ENCODE measurements at regions not wholly inside any gene's neighbourhood (a gene's known extent, or its start where the extent isn't known, plus 50 kb on each side); places are given as distances from the start of the nearest gene placed in this dataset.
"Not testable (repeated sequence)": the region's sequence is repeated elsewhere in the genome, so short reads cannot be mapped to it uniquely, and the experiment has no call there.

DNA sequence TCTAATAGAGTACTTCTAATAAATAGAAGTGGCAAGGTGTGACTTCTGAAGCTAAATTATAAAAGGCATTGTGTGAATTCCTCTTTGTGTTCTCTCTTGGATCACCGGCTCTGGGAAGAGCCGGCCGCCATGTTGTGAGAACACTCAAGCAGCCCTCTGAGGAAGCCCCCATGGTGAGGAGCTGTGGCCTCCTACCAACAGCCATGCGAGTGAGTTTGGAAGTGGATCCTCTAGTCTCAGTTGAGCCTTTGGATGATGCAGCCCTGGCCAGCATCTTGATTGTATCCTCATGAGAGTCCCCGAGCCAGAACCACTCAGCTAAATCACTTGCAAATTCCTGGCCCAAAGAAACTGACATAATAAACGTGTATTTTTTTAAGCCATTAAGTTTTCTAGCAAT lies 94.5 kb upstream of the CARD11 start:
- no peak for DNase-seq

DNA sequence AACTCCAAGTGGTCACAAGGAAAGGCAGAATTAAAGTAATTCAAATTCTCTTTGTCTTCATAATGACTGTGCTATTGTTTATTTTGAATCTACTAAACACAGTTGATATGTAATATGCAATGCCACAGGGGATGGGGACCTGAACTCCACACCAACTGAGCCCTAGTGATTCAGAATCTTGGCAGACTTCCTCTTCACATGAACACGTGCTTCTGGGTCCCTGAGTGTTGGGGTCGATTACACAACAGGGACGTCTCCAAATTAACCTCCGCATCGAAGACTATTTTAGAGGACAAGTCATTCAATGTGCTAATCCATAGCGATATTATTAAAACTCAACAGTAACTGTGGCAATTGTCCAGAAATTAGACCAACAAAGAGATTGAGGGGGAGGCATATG lies 95.3 kb upstream of the CARD11 start:
- no peak for DNase-seq

DNA sequence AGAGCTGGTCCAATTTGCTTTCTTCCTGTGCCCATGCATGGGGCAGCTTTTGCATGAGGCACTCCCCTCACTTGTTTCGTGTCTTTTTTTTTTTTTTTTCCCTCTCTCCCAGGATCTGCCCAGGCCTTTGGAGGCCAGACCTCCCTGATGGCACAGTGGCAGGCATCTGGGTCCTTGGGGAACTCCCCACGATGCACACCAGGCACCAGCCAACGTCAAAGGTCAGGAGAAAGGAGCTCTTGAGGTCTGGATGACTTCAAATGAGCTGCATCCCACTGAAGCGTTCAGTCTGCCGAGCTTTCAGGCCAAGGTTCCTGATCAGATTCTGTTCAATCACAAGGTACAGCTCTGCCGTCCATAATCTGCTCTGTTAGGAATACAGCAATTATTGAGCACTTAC lies 97.2 kb upstream of the CARD11 start:
- DNase-seq = no peak

DNA sequence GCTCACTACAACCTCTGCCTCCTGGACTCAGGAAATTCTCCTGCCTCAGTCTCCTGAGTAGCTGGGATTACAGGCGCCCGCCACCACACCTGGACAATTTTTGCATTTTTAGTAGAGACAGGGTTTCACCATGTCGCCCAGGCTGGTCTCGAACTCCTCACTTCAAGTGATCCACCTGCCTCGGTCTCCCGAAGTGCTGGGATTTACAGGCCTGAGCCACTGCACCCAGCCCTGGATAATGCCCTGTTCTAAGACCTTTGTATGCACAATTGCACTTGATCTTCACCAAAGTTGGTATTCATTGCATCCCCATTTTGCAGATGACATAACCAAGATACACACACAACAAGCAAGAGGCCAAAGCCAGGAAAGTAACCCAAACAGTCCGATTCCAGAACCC lies 97.7 kb upstream of the CARD11 start:
- DNase-seq = no peak

DNA sequence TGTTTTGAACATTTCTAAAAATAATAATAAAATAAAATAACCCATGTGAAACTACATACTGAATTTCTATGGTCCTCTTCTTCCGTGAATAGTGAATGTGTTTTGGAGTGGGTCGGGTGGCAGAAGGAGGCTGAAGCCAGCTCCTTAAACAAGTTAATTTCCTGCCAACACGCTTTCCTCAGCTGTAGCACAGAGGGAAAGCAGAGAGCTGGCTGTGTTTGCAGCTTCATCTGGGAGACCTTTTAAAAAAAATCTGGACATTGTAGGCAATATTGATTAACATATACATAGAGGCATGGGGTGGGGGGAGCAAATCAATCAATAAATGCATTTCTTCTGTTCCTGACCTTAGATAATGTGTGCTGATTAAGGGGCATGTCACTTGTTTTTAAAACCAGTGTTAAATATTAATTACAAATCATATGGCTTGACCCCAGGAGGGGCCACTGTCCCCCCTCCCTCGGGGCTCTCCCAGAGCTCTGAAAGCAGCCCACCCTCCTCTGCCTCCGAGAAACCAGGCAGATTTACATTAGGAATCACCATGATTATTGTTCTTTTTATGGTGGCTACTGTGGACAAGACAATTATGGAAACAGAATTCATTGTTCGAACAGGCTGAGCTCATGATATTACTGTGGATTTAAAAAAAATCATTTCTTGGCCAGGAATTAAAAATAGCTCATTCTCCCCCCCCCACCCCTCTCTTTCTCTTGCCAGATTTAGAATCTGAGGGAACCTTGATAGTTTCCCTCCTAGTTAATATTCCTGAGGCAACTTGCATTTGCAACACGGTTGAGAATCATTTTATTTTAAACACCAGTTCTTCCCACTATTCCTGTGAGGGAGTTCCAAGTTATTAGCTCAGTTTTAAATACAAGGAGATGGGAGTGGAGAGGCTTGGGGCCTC lies 100.5 kb upstream of the CARD11 start:
- no peak for DNase-seq

DNA sequence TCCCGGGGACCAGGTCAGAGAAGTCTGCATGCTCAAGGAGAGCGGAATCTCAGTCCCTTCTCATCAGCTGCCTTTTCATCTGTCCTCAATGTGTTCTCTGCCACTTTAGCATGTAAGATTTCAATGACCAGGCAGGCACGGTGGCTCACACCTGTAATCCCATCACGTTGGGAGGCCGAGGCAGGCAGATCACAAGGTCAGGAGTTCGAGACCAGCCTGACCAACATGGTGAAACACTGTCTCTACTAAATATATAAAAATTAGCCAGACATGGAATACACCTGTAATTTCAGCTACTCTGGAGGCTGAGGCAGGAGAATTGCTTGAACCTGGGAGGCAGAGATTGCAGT lies 101.1 kb upstream of the CARD11 start:
- DNase-seq = not testable (repeated sequence)

DNA sequence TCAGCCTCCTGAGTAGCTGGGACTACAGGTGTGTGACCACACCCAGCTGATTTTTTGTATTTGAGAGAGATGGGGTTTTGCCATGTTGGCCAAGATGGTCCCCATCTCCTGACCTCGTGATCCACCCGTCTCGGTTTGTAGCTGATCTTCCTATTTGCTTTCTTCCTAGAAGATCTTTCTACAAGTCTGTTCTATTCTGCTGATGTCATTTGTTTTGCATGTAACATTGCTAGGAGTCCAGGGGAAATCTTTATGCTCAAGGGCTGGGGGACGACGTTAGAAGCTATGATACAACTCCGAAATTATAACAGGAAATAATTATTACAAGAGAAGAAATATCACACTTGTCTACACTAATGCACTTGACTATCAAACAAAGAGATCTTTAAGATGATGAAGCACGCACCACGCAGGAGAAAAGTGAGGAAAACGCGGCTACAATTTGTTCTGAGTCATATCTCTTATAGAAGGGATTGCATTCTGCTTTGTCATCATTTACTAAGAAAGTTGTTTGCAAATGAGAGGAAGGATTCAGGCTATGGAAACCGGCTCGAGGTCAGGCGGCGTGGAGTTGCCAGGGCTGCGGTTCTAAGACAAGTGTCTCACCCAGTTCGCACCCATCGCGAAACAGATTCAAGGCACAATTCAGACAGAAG lies 103.0 kb upstream of the CARD11 start:
- DNase-seq = no peak

DNA sequence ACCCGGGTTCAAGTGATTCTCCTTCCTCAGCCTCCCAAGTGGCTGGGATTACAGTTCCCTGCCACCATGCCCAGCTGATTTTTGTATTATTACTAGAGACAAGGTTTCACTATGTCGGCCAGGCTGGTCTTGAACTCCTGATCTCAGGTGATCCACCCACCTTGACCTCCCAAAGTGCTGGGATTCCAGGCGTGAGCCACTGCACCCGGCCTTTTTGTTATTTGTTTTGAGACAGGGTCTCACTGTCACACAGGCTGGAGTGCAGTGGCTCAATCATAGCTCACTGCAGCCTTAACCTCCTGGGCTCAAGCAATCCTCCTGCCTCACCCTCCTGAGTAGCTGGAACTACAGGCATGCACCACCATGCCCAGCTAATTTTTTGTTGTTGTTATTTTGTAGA lies 104.8 kb upstream of the CARD11 start:
- DNase-seq = not testable (repeated sequence)

DNA sequence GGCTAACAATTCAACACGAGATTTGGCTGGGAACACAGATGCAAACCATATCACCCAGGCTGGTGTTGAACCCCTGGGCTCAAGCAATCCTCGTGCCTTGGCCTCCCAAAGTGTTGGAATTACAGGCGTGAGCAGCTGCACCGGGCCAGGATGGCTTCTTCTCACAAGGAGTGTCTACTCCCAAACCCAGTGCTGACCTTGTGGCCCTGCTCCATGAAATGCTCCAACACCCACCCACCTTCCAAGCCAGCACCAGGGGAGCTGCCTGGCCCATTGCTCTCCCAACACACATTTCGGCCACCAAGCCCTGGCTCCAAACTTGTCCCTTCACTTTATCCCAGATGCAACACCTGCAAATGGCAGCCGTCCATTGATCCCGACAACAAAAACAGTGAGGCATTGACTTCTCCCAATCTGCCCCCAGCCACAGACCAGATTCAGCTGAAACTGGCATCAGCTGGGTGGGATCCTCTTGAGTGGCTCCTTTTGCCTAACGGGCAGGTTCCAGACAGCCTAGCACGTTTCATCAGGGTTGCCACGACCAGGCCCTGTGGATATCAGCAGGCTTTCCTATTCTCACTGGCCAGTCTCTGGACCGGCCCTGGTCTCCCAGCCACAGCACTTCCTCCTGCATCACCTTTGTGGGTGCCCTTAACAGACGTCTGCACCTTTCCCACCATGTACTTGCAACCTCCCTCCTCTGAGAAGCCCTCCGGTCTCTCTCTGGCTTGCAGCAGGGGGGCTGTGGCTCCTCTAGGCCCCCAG lies 105.7 kb upstream of the CARD11 start:
- DNase-seq = no peak

DNA sequence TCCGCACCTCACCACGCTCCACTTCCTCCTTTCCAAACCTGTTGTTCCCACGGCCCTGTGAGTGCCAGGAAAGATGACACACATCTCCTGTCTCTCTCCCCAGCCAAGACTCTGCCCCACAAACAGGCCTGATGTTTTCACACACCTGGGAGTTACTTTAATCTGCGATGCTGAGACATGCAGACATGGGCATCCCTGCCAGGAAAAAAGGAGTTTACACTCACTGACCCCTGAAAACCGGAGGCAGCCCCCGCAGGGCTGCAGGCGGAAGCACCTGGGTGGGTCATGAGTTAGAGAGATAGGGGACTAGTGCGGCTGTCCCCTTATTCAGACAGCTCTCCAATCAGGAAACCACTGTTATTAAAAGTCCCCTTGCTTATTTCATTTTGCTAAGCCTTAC lies 106.4 kb upstream of the CARD11 start:
- no peak for DNase-seq

DNA sequence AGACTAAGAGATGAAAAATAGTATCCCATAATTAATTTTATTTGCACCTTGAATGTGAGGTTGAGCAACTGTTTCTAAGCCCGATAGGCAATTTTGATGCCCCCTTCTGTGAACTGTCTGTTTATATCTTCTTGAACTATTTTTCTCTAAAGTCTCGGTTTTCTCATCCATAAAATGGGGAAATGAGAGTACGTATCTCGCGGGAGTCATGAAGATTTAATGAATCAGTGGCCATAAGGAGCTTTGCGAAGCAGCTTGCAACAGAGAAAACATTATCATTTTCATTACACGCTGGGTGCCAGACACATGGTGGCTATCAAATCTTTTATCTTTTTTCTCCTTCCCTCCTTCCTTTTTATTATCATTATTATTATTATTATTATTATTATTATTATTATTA lies 108.1 kb upstream of the CARD11 start:
- DNase-seq = no peak

DNA sequence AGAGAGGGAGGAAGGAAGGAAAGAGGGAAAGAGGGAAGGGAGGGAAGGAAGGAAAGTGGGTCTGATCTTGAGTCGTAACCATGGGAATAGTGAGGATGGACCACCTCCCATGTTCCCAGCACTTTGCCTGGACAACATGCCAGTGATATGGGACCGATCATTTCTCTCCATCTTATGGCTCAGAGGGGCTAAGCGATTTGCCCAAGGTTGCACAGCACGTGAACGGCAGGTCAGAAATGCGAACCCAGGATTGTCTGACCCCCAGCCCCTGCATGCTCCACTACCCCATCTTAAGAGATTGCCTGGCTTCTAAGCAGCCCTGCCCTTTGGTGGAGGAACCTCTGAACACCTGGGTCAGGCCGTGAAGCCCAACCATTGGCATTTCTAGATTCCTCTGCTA lies 109.0 kb upstream of the CARD11 start:
- no peak for DNase-seq

DNA sequence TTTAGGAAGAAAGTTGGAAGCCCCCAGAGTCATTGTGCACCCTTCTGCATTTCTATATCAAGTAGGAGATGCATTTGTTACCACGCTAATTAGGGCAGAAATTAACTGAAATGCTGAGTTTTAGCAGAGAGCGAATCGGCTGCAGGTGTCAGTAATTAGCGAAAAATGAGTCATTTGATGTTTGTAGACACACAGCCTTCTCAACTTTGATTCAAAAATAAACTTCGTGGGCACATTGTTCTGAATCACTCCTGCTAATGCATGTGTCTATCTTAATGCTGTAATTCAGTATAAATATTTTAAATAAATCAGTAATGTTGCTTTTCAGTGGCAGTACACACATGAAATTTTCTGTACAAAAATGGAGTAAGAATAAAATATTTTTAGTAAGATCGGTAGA lies 109.5 kb upstream of the CARD11 start:
- DNase-seq = no peak

DNA sequence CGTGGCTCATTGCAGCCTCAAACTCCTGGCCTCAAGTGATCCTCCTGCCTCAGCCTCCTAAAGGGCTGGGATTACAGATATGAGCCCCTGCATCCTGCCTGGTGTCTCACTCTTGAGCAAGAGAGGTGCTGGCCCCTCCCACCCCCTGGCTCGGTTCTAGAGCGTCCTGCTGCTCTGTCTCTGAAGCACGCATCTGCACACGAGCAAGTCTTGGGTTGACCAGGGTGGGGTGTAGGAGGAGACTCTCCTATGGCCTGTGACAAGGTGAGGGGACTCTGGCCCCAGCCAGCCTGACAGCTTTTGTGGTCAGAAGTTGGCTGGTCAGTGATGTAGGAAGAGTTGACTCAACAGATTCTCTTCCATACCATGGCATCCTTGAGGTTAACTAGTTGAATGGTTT lies 110.7 kb upstream of the CARD11 start:
- DNase-seq = no peak

DNA sequence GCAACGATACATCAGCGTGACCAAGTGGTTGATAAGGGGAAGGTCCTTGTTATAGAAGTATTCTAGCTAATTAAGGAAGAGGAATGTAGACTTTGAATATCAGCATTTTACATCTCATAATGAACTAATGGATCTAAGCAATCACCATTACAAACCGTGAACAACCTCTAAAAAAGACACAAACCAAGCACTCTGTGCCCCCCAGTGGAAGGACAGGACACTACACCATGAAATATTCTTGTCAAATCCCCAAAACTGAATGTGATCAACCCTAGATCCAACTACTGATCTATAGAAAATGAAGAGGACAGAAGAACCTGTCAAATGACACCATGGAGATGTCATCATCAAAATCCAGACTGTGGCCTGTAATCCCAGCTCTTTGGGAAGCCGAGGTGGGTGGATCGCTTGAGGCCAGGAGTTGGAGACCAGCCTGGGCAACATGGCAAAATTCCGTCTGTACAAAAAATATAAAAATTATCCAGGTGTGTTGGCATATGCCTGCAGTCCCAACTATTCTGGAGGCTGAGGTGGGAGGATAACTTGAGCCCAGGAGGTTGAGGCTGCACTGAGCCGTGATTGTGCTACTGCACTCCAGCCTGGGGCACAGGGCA lies 111.3 kb upstream of the CARD11 start:
- DNase-seq = peak; percentile 20 to 70

DNA sequence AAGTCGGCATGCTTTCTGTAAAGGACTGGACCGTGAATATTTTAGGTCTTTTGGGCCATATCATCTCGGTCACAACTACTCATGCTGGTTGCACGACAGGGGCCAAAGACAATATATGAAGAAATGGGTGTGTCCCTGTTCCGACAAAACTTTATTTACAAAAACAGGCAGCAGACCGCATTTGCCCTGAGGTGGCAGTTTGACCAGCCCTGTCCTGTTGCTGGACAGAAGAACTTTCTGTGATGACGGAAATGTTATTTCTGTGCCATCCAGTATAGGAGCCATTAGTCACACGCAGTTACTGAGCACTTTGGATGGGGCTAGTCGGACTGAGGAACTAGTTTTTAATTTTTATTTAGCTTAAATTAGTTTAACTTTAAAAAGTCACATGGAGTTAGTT lies 112.8 kb upstream of the CARD11 start:
- no peak for DNase-seq

DNA sequence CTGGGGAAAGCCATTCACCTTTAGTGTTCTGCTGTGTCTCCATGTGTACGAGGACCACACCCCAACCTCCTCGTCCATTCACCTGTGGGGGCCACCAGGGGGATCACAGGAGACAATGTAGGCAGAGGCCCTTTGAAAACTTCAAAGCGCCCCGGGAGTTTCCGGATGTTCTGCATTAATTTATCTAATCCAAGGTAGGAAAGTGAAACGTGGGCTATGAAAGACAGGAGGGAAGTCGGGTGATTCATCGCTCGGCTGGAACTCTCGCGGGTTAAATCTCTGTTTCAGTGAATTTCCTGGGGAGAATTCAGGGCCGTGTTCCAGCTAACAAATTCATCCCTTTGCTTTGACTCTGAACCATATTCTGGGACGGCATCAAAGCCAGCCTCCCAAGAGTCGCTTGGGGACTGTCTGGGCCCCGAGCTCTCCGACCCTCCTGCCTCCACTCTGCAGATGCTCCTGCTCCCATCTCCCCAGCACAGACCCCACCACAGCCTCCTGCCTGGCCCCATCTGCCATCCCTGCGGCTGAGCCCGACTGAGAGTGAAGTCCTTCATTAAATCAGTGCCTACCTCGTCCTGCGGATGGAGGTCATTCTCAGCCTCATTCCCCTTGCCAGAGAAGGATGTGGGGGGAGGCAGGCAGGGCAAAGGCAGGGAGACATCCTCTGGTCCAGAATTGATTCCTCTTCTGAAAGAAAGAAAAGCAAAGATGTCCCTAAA lies 114.1 kb upstream of the CARD11 start:
- DNase-seq = no peak

DNA sequence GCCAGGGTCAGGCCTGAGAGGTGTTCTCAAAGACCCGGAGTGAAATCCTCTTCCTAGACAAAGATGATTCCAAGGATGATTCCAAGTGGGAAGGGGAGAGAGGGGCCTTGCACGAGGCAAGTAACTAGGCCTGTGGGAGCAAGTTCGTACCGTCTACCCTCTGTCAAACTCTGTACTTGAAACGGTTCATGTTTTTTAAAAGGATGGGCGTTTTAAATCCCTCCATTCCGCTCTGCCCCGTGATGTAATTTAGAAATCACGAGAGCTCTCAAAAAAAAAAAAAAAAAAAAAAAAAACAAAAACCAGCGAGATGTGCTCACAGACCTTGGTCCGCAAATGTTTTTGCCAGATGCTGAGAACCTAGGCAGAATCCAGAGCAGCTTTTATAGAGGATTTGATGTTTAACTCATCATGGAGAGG lies 114.7 kb upstream of the CARD11 start:
- no peak for DNase-seq

DNA sequence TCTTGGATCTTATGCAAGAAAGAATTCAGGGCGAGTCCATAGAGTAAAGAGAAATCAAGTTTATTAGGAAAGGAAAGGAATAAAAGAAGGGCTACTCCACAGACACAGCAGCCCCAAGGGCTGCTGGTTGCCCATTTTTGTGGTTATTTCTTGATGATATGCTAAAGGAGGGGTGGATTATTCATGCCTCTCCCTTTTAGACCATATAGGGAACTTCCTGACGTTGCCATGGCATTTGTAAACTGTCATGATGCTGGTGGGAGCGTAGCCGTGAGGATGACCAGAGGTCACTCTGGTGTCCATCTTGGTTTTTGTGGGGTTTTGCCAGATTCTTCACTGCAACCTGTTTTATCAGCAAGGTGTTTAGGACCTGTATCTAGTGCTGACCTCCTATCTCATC lies 115.4 kb upstream of the CARD11 start:
- DNase-seq = no peak

DNA sequence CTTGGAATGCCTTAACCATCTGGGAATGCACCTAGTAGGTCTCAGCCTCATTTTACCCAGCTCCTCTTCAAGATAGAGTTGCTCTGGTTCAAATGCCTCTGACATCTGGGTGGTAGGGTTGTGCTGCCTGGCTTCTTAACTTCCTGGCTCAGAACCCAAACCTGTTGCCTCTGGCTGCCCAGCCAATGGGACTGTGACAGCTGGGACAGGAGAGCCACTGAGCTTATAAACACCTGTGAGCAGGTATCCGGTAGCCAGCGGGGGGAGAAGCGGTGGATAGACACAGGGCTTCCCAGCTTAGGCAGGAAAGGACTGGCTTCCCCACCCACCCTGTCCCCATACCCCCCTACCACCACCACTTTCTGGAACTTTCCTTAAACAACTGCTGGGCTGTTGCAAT lies 115.8 kb upstream of the CARD11 start:
- DNase-seq = peak in 1 of 2 experiments; percentile 17

DNA sequence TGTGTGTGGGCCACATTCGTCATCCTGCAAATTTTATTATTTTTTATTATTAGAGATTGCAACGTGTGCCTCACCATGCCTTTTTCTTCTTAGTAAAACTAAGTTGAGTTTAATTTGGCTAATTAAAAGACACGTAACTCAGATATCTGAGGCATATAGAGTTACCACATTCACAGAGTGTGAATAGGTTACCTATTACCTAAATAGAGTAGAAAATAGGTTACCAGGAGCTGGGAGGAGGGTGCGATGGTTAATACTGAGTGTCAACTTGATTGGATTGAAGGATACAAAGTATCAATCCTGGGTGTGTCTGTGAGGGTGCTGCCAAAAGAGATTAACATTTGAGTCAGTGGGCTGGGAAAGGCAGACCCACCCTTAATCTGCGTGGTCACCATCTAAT lies 116.3 kb upstream of the CARD11 start:
- DNase-seq = not testable (repeated sequence)

DNA sequence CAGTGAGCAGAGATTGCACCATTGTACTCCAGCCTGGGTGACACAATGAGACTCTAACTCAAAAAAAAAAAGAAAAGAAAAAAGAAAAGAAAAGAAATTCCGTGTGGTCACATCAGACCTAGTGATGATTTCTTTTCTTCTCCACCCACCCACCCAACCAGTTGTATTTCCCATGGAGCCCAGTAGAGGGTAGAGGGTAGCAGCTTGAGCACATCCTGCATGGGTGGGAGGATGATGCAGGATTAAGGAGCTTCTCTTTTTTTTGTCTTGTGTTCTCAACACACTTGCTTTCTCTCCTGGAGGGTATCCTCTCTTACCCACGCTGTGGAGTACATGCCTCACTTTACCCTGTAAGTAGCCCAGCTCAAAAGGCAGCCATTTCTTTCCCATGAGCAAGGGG lies 118.6 kb upstream of the CARD11 start:
- peak in 1 of 2 experiments; percentile 25 for DNase-seq

DNA sequence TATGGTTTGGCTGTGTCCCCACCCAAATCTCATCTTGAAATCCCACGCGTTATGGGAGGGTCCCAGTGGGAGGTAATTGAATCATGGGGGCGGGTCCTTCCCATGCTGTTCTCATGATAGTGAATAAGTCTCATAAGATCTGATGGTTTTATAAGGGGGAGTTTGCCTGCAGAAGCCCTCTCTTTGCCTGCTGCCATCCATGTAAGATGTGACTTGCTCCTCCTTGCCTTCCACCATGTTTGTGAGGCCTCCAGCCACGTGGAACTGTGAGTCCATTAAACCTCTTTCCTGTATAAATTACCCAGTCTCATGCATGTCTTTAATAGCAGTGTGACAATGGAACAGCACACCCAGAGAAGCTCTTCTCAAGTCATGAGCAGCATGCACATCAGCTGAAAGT lies 119.1 kb upstream of the CARD11 start:
- not testable (repeated sequence) for DNase-seq

Measured in NCI-H526 (cell line).